ENCODE measurements at regions not wholly inside any gene's neighbourhood (a gene's known extent, or its start where the extent isn't known, plus 50 kb on each side); places are given as distances from the start of the nearest gene placed in this dataset.

GRCh38 chr13:112250788-112251445 lies 125.2 kb upstream of the SPACA7 start:
- Histone ChIP-seq H3K4me2 (ENCODE audit: insufficient read depth in 1 of 2, low read depth in 2 of 2, low read length in 2 of 2) (no peak overlapping the region), H2BK120ac (replicated peaks; ENCODE audit: low read depth, low read length) (no peak overlapping the region), H3K18ac (ENCODE audit: extremely low read depth, low read length) (no peak overlapping the region), H2BK15ac (ENCODE audit: low read length) (no peak overlapping the region), H3K36me3 (ENCODE audit: control insufficient read depth in 2 of 4, insufficient read depth in 4 of 4, low read length in 3 of 4) (no peaks in the 10 kb centered on the region), H2BK20ac (ENCODE audit: low read length) (no peak overlapping the region), H2AFZ (ENCODE audit: low read length) (no peak overlapping the region), H3K4ac (replicated peaks; ENCODE audit: insufficient read length, low read depth, low read length) (no peak overlapping the region), H3K9ac (replicated peaks in 1 of 4; ENCODE audit: extremely low read depth in 1 of 4, low read depth in 3 of 4, low read length in 3 of 4) (no peak overlapping the region), H2AK5ac (ENCODE audit: low read depth, low read length) (no peak overlapping the region), H3K27me3 (replicated peaks in 1 of 4; ENCODE audit: control insufficient read depth in 3 of 4, extremely low read depth in 1 of 4, insufficient read depth in 3 of 4, low read length in 3 of 4) (no peaks in the 10 kb centered on the region), H3K9me3 (ENCODE audit: insufficient read depth in 2 of 2, low read depth in 1 of 2, low read length in 1 of 2) (no peaks in the 10 kb centered on the region), H3K4me1 (replicated peaks in 1 of 4; ENCODE audit: control insufficient read depth in 3 of 4, insufficient read depth in 4 of 4, low read length in 3 of 4) (peaks cover 0 to 6% (median 3%) of the 10 kb centered on the region in 4 experiments; a peak in 5 of 7 replicates), H3K23me2 (ENCODE audit: low read depth, low read length) (no peaks in the 10 kb centered on the region; the same call in 1 of the 2 replicates), H3K23ac (ENCODE audit: insufficient read length) (no peak overlapping the region), H4K8ac (ENCODE audit: extremely low read depth, insufficient read depth, low read length) (no peak overlapping the region), H4K5ac (ENCODE audit: insufficient read length, low read depth, low read length) (no peak overlapping the region), H3K56ac (replicated peaks; ENCODE audit: insufficient read length, low read depth, low read length) (no peak overlapping the region), H3K4me3 (ENCODE audit: extremely low read depth in 1 of 4, insufficient read depth in 2 of 4, low read depth in 3 of 4, low read length in 4 of 4) (no peak overlapping the region), H2BK5ac (ENCODE audit: low read depth, low read length) (no peak overlapping the region), H4K91ac (replicated peaks; ENCODE audit: insufficient read length, low read length) (no peak overlapping the region), H2BK12ac (ENCODE audit: low read depth, low read length) (no peak overlapping the region), H3K27ac (ENCODE audit: low read depth, low read length) (no peak overlapping the region), H3K79me2 (ENCODE audit: control insufficient read depth in 1 of 2, insufficient read depth in 2 of 2, low read length in 2 of 2) (no peaks in the 10 kb centered on the region), H3K79me1 (ENCODE audit: low read depth, low read length) (no peaks in the 10 kb centered on the region), H4K20me1 (replicated peaks in 1 of 2; ENCODE audit: control insufficient read depth in 1 of 2, insufficient read depth in 2 of 2, low read length in 2 of 2) (no peaks in the 10 kb centered on the region), H3K14ac (ENCODE audit: insufficient read length) (no peak overlapping the region)
- WGBS, 2 experiments (ENCODE audit: extremely low coverage in 1 of 2, insufficient coverage in 1 of 2, insufficient read length in 1 of 2, insufficient replicate concordance in 2 of 2, low coverage in 1 of 2, low lambda C conversion rate in 2 of 2, missing lambda C conversion rate in 1 of 2), result 90% methylated on average over 21 of the region's 22 CpGs; no CpG with 5 or more reads in 1 of the 2 experiments
- no peak for TF ChIP-seq EGR1 (IDR thresholded peaks at IDR 0.05; ENCODE audit: borderline replicate concordance, low read depth, low read length)
- POLR2A ChIA-PET (ENCODE audit: partially characterized antibody), result no interaction called here
- CTCF ChIA-PET (ENCODE audit: partially characterized antibody), result interaction anchor here (0.7 to 1.3 kb wide), 3 partner anchors 31 to 607 kb away, joined by 3 read pairs; no protein-coding TSS in a partner anchor
- DNase-seq (ENCODE audit: low read depth in 1 of 2, low spot score in 2 of 2) (peak in 1 of 2 experiments; percentile 27), FAIRE-seq (no peak)
